ENCODE measurements at regions not wholly inside any gene's neighbourhood (a gene's known extent, or its start where the extent isn't known, plus 50 kb on each side); places are given as distances from the start of the nearest gene placed in this dataset.
"Not testable (repeated sequence)": the region's sequence is repeated elsewhere in the genome, so short reads cannot be mapped to it uniquely, and the experiment has no call there.

DNA sequence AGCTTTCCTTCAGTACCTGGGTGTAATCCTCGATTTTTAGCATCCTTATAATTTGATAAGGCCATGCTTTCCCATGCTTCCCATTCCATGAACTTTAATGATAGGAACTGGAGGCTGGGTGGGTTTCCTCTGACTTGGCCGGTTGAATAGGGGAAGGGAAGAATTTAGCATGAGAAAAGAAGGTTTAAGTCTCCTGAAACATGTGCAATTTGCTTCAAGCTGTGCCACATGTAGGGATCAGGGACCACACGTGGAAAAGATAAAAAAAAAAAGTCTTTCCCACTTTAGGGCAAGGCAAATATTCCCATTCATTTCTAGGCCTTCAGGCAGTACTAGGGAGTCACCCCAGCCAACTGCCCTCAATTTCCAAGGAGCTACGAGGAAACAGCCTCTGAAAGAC lies 900.3 kb downstream of the DSC3 start:
- DNase-seq, result no peak
- CTCF ChIA-PET (ENCODE audit: partially characterized antibody), result no interaction called here
- no peaks in the 10 kb centered on the region for H3K27me3 Mint-ChIP-seq

DNA sequence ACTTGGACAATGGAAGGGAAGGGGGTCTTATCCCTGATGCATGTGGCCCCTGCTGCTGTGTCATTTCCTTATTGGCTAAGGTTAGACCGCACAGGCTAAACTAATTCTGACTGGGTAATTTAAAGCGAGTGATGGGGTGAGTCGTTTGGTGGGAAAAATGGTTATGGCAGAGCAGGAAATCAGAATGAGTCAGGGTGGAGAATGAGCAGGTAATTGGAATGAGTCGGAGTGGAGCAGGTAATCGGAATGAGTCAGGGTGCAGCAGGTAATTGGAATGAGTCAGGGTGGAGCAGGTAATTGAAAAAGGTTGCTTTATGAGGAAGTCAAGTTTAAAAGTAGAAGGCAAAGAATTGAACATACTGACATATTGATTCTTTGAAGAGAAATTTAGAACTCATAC lies 901.0 kb downstream of the DSC3 start:
- H3K4me1 Mint-ChIP-seq; H3K27me3 Mint-ChIP-seq; POLR2A ChIA-PET (ENCODE audit: partially characterized antibody); H3K9me3 ChIP-seq (ENCODE audit: control insufficient read depth in 1 of 2, low read length in 2 of 2); H3K4me3 Mint-ChIP-seq; H3K27ac Mint-ChIP-seq; H3K27ac ChIP-seq (ENCODE audit: low read depth, low read length); H3K36me3 Mint-ChIP-seq; H3K4me3 ChIP-seq (ENCODE audit: low read length in 2 of 2); H3K4me1 ChIP-seq (ENCODE audit: insufficient read depth, low read length); DNase-seq; intact Hi-C loops (cut with micrococcal nuclease); H3K36me3 ChIP-seq (ENCODE audit: insufficient read depth, low read length); H3K27me3 ChIP-seq (ENCODE audit: insufficient read depth, low read length); CTCF ChIA-PET (ENCODE audit: partially characterized antibody): not testable (repeated sequence)
- H3K9me3 Mint-ChIP-seq, result peaks cover 4 to 31% (median 21%) of the 10 kb centered on the region in 8 donors

More for the DNA sequence above, 900.3 kb downstream of the DSC3 start:
- no peaks in the 10 kb centered on the region for H3K9me3 ChIP-seq (ENCODE audit: control insufficient read depth in 1 of 2, low read length in 2 of 2)
- no peaks in the 10 kb centered on the region for H3K36me3 ChIP-seq (ENCODE audit: insufficient read depth, low read length)
- Mint-ChIP-seq H3K4me3 (no peak overlapping the region), H3K9me3 (peaks cover 4 to 27% (median 19%) of the 10 kb centered on the region in 8 donors), H3K36me3 (no peaks in the 10 kb centered on the region), H3K27ac (no peak overlapping the region), H3K4me1 (no peaks in the 10 kb centered on the region)
- H3K4me1 ChIP-seq (ENCODE audit: insufficient read depth, low read length), result no peaks in the 10 kb centered on the region
- intact Hi-C loops (cut with micrococcal nuclease), result no loop called here
- no peak overlapping the region for H3K27ac ChIP-seq (ENCODE audit: low read depth, low read length)
- H3K4me3 ChIP-seq (ENCODE audit: low read length in 2 of 2), result no peak overlapping the region
- H3K27me3 ChIP-seq (ENCODE audit: insufficient read depth, low read length), result no peaks in the 10 kb centered on the region
- POLR2A ChIA-PET (ENCODE audit: partially characterized antibody), result no interaction called here

DNA sequence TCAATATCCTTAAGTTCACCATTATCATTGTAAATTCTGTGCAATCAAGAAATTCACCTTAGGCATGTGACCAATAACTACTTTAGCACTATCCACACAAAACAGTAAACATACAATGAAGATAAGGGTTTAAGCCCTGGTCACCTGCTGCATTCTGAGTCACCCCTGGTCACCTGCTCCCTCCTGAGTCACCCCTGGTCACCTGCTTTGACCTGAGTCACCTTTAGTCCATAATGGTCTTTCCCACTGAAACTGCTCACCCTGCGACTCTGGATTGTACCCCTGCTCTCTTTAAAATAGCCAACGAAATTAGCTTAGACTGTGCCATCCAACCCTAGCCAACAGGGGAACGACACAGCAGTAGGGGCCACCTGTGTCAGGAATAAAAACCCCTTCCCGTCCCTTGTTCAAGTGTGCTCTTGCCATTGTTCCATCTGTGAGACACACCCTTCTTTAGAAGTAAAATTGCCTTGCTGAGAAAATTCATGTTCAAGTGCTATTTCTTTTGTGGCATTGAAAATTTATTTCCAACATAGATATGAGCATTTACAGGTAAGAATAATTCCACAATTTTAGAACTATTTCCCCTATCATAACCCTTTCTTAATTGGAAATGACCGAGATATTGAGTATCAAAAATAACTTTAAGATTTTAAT lies 902.8 kb downstream of the DSC3 start:
- H3K9me3 Mint-ChIP-seq, result peaks cover 4 to 33% (median 19%) of the 10 kb centered on the region in 8 donors
- no peak overlapping the region for H3K4me3 Mint-ChIP-seq
- ChIA-PET POLR2A (ENCODE audit: partially characterized antibody) (no interaction called here), CTCF (ENCODE audit: partially characterized antibody) (no interaction called here)
- H3K27ac Mint-ChIP-seq, result no peak overlapping the region
- no peak for DNase-seq
- intact Hi-C loops (cut with micrococcal nuclease), result no loop called here
- H3K9me3 ChIP-seq (ENCODE audit: control insufficient read depth in 1 of 2, low read length in 2 of 2), result no peaks in the 10 kb centered on the region
- no peaks in the 10 kb centered on the region for H3K36me3 ChIP-seq (ENCODE audit: insufficient read depth, low read length)
- no peaks in the 10 kb centered on the region for H3K27me3 Mint-ChIP-seq
- H3K4me1 ChIP-seq (ENCODE audit: insufficient read depth, low read length), result no peaks in the 10 kb centered on the region
- H3K27me3 ChIP-seq (ENCODE audit: insufficient read depth, low read length), result no peaks in the 10 kb centered on the region
- H3K27ac ChIP-seq (ENCODE audit: low read depth, low read length), result no peak overlapping the region
- H3K36me3 Mint-ChIP-seq, result no peaks in the 10 kb centered on the region
- no peaks in the 10 kb centered on the region for H3K4me1 Mint-ChIP-seq
- no peak overlapping the region for H3K4me3 ChIP-seq (ENCODE audit: low read length in 2 of 2)

DNA sequence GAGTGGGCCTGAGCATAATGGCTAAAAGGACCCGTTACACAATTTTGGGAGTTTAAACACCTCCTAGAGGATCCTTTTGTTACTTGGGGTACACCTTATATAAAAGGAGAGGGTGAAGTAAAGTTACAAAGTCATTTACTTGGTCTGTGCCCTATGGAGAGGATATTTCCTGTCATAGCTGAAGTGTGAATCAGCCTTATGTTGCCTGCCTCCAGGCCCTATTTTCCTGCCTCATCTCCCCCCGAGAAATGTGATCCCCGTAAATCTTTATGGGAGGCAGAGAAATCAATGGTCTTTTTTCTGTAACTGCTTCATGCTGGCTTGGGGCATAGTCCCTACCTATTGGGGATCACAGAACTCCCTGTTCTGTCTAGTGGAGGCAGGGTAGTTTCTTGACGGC lies 906.6 kb downstream of the DSC3 start:
- Mint-ChIP-seq H3K27me3 (no peaks in the 10 kb centered on the region), H3K27ac (no peak overlapping the region), H3K36me3 (no peaks in the 10 kb centered on the region), H3K4me1 (no peaks in the 10 kb centered on the region), H3K4me3 (no peak overlapping the region), H3K9me3 (peaks cover 3 to 34% (median 20%) of the 10 kb centered on the region in 8 donors)
- Histone ChIP-seq H3K36me3 (ENCODE audit: insufficient read depth, low read length) (no peaks in the 10 kb centered on the region), H3K27ac (ENCODE audit: low read depth, low read length) (no peak overlapping the region), H3K4me1 (ENCODE audit: insufficient read depth, low read length) (no peaks in the 10 kb centered on the region), H3K9me3 (ENCODE audit: control insufficient read depth in 1 of 2, low read length in 2 of 2) (no peaks in the 10 kb centered on the region), H3K27me3 (ENCODE audit: insufficient read depth, low read length) (no peaks in the 10 kb centered on the region), H3K4me3 (ENCODE audit: low read length in 2 of 2) (no peak overlapping the region)
- POLR2A ChIA-PET (ENCODE audit: partially characterized antibody), result no interaction called here
- no peak for DNase-seq
- intact Hi-C loops (cut with micrococcal nuclease), result no loop called here
- CTCF ChIA-PET (ENCODE audit: partially characterized antibody), result no interaction called here

DNA sequence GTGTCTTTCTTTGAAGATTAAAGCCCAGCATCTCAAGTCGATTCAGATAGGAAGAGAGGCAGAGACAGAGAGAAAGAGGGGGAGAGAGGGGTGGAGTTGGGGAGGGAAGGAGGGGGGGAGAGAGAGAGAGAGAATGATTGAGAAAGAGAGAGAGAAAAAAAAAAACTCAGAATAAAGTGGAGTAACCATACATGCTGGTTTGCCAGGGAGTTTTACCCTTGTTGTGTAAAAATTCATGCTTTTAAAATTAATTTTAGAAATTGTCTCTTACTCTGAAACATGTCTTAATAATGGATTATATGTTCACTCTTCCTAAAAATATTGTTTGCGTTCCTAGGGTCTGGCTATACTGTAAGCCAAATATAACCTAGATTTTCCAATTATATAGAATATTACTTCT lies 908.5 kb downstream of the DSC3 start:
- Histone ChIP-seq H3K27ac (ENCODE audit: low read depth, low read length) (no peak overlapping the region), H3K4me1 (ENCODE audit: insufficient read depth, low read length) (no peaks in the 10 kb centered on the region), H3K9me3 (ENCODE audit: control insufficient read depth in 1 of 2, low read length in 2 of 2) (no peaks in the 10 kb centered on the region), H3K27me3 (ENCODE audit: insufficient read depth, low read length) (no peaks in the 10 kb centered on the region), H3K36me3 (ENCODE audit: insufficient read depth, low read length) (no peaks in the 10 kb centered on the region), H3K4me3 (ENCODE audit: low read length in 2 of 2) (no peak overlapping the region)
- ChIA-PET CTCF (ENCODE audit: partially characterized antibody) (no interaction called here), POLR2A (ENCODE audit: partially characterized antibody) (no interaction called here)
- H3K4me3 Mint-ChIP-seq, result no peak overlapping the region
- intact Hi-C loops (cut with micrococcal nuclease), result no loop called here
- peaks cover 0 to 26% (median 16%) of the 10 kb centered on the region in 8 donors for H3K9me3 Mint-ChIP-seq
- H3K36me3 Mint-ChIP-seq, result no peaks in the 10 kb centered on the region
- H3K27me3 Mint-ChIP-seq, result no peaks in the 10 kb centered on the region
- no peak for DNase-seq
- no peaks in the 10 kb centered on the region for H3K4me1 Mint-ChIP-seq
- H3K27ac Mint-ChIP-seq, result no peak overlapping the region

DNA sequence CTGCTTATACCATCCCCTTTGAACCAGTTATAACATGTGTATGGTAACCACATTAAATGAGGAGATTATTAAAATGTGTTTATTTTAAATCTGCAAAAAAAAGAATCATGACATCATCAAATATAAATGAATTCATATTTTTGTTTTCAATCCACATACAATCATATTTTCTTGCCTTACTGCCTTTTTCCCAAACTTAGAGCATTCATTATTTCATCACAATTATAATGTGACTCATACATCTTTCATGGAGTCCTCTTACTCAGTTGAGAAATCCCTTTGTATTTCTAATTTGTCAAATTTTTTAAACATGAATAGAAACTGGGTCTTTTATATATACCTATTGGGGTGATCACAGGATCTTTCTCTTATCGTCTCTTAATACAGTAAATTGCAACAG lies 909.6 kb downstream of the DSC3 start:
- Mint-ChIP-seq H3K27ac (no peak overlapping the region), H3K27me3 (no peaks in the 10 kb centered on the region), H3K9me3 (peaks cover 2 to 31% (median 18%) of the 10 kb centered on the region in 8 donors), H3K4me1 (no peaks in the 10 kb centered on the region), H3K36me3 (no peaks in the 10 kb centered on the region), H3K4me3 (no peak overlapping the region)
- DNase-seq, result no peak
- Histone ChIP-seq H3K27me3 (ENCODE audit: insufficient read depth, low read length) (no peaks in the 10 kb centered on the region), H3K4me3 (ENCODE audit: low read length in 2 of 2) (no peak overlapping the region), H3K27ac (ENCODE audit: low read depth, low read length) (no peak overlapping the region), H3K36me3 (ENCODE audit: insufficient read depth, low read length) (no peaks in the 10 kb centered on the region), H3K9me3 (ENCODE audit: control insufficient read depth in 1 of 2, low read length in 2 of 2) (no peaks in the 10 kb centered on the region), H3K4me1 (ENCODE audit: insufficient read depth, low read length) (no peaks in the 10 kb centered on the region)
- CTCF ChIA-PET (ENCODE audit: partially characterized antibody), result no interaction called here
- POLR2A ChIA-PET (ENCODE audit: partially characterized antibody), result no interaction called here
- intact Hi-C loops (cut with micrococcal nuclease), result no loop called here

DNA sequence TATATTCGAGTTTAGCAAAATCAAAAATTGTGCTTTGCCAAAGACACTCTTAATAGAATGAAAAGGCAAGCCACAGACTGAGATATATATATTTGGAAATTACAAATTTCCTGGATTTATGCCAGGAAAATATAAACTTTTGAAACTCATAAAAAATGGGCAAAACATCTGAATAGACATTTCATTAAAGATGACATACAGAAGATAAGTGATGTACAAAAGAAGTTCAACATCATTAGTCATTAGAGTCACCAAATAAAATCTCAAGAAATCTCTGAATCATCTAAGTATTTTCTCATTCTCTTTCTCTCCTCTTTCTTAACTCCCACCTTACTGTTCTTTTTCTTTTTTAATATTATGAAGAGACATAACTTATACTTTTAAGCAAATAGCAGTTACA lies 921.1 kb downstream of the DSC3 start:
- Mint-ChIP-seq H3K4me1 (no peaks in the 10 kb centered on the region), H3K27me3 (no peaks in the 10 kb centered on the region), H3K36me3 (no peaks in the 10 kb centered on the region), H3K4me3 (no peak overlapping the region), H3K27ac (no peak overlapping the region), H3K9me3 (peaks cover 3 to 25% (median 15%) of the 10 kb centered on the region in 8 donors)
- intact Hi-C loops (cut with micrococcal nuclease), result no loop called here
- no peaks in the 10 kb centered on the region for H3K27me3 ChIP-seq (ENCODE audit: insufficient read depth, low read length)
- H3K4me1 ChIP-seq (ENCODE audit: insufficient read depth, low read length), result no peaks in the 10 kb centered on the region
- DNase-seq, result no peak
- POLR2A ChIA-PET (ENCODE audit: partially characterized antibody), result no interaction called here
- no peak overlapping the region for H3K4me3 ChIP-seq (ENCODE audit: low read length in 2 of 2)
- no peaks in the 10 kb centered on the region for H3K36me3 ChIP-seq (ENCODE audit: insufficient read depth, low read length)
- CTCF ChIA-PET (ENCODE audit: partially characterized antibody), result no interaction called here
- H3K9me3 ChIP-seq (ENCODE audit: control insufficient read depth in 1 of 2, low read length in 2 of 2), result no peaks in the 10 kb centered on the region
- no peak overlapping the region for H3K27ac ChIP-seq (ENCODE audit: low read depth, low read length)

DNA sequence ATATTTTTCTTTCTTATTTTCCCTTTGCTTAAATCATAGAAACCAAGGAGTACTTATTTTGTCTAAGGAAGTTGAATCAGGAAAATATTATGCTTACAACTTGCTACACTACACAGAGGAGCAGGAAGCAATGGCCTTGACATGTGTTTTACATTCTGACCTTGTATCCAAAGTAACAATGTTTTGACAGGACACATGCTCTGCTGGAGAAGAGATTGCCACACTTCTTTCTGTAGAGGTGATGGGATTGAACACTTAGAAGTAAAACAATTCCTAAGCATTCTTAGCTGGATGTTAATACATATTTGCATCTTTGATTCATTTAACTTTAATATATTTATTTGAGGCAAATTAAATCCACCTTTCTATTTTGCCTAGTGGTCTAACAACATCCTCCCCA lies 929.1 kb downstream of the DSC3 start:
- Mint-ChIP-seq H3K9me3 (peaks cover 0 to 27% (median 8%) of the 10 kb centered on the region in 8 donors), H3K4me1 (no peaks in the 10 kb centered on the region), H3K27me3 (no peaks in the 10 kb centered on the region), H3K27ac (no peak overlapping the region), H3K4me3 (no peak overlapping the region), H3K36me3 (no peaks in the 10 kb centered on the region)
- Histone ChIP-seq H3K27me3 (ENCODE audit: insufficient read depth, low read length) (no peaks in the 10 kb centered on the region), H3K9me3 (ENCODE audit: control insufficient read depth in 1 of 2, low read length in 2 of 2) (no peaks in the 10 kb centered on the region), H3K4me3 (ENCODE audit: low read length in 2 of 2) (no peak overlapping the region), H3K27ac (ENCODE audit: low read depth, low read length) (no peak overlapping the region), H3K4me1 (ENCODE audit: insufficient read depth, low read length) (no peaks in the 10 kb centered on the region), H3K36me3 (ENCODE audit: insufficient read depth, low read length) (no peaks in the 10 kb centered on the region)
- ChIA-PET POLR2A (ENCODE audit: partially characterized antibody) (no interaction called here), CTCF (ENCODE audit: partially characterized antibody) (no interaction called here)
- no peak for DNase-seq
- intact Hi-C loops (cut with micrococcal nuclease), result no loop called here

All from CD4-positive, alpha-beta memory T cell (primary cell).